Choroid plexus epithelial cell (primary cell): ENCODE measurements at regions not wholly inside any gene's neighbourhood (a gene's known extent, or its start where the extent isn't known, plus 50 kb on each side); places are given as distances from the start of the nearest gene placed in this dataset.

Experiments used
- DNase-seq: peaks from one replicate; pipeline ENCODE4 v3.0.0-alpha.2; 2010; ENCODE audit warnings: low read depth
- H3K4me3 ChIP-seq: 2 replicates; pipeline ENCODE4 v1.5.1; 2011; ENCODE audit warnings: low read depth, mild to moderate bottlenecking, control low read depth, low read length, moderate library complexity
- CTCF ChIP-seq: conservative IDR thresholded peaks from 2 replicates; pipeline ENCODE4 v1.5.1; 2011; ENCODE audit warnings: low read depth, mild to moderate bottlenecking, control low read depth, inconsistent platforms, low read length, moderate library complexity

- no peak overlapping the region for H3K4me3 ChIP-seq
- no peak for TF ChIP-seq CTCF
- DNase-seq, result no peak
Observed at GRCh38 chr1:57633056-57633455, 209.2 kb upstream of the DAB1 start.

DNA sequence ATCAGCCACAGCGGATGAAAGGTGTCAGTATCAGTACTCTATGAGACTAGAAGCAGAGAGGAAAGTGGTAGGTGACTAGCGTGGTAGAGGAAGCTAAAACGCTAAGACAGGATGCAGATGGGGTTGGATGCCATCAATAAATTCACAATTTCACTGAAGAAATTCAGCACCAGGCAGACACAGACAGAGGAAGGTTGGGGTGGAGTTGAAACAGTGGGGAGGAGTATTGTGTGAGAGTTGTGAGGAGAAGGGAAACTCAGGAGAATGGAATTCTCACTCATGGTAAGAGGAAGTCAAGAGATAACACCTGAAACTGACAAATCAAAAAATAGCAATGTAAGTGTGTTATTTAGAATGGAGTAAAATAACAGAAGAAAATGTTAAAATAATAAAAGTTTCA, 208.5 kb upstream of the DAB1 start:
- no peak for TF ChIP-seq CTCF
- DNase-seq, result peak; percentile 54
- no peak overlapping the region for H3K4me3 ChIP-seq

DNA sequence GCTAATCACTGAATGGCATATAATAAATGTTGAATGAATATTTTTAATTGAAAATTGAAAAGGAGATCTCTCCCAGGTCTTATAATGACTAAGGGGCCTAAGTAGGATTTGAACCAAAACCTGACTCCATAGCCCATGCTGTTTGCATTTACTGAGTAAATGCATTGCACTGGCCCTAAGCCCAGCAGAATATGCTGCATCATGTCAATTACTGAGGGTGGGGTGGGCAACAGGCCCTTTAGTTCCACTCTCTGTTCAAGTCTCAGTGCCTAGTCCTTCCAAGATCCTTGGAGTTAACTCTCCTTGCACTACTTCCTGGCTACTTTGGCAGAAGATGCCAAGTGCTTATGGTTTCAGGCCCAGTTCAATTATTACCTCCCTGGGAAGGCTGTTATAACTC, 203.8 kb upstream of the DAB1 start:
- H3K4me3 ChIP-seq, result no peak overlapping the region
- DNase-seq, result no peak
- no peak for TF ChIP-seq CTCF

GRCh38 chr1:57623791-57624538, 200.1 kb upstream of the DAB1 start:
- no peak overlapping the region for H3K4me3 ChIP-seq
- peak; percentile 7 for DNase-seq
- no peak for TF ChIP-seq CTCF

DNA sequence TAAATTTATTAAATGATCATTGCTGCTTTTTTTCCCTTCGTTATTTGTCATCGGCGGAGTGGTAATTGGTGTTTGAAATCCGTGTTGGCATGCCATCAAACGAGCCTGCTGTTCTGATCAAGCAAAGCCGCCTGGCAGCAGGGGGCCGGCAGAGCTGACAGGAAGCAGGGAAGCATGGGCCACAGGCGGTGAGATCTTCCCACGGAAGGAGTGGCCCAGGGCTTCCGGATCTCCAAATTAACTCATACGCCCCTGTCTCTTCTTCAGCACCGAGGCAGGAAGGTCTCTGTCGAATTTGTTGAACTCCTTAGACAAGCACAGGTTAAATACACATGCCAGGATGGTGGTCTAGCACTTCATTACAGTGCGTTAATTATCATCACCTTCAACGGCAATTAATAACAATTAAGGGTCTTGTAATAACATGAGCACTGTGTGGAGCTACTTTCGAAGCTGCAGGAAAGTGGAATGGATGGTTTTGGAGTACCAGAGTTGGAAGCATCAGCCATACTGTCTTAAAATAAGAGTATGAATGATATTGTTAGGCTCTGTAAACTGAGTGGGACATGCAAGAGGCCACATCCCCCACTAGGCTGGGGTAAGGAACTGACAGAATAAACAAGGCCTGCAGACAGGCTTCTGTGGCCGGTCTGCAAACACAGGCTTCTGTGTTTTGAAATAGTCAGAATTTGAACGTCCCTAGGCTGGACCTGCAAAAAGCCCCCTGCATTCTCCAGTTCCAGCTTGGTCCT, 199.4 kb upstream of the DAB1 start:
- no peak for TF ChIP-seq CTCF
- H3K4me3 ChIP-seq, result peak overlapping the region; percentile 9
- DNase-seq, result peak; percentile 64

DNA sequence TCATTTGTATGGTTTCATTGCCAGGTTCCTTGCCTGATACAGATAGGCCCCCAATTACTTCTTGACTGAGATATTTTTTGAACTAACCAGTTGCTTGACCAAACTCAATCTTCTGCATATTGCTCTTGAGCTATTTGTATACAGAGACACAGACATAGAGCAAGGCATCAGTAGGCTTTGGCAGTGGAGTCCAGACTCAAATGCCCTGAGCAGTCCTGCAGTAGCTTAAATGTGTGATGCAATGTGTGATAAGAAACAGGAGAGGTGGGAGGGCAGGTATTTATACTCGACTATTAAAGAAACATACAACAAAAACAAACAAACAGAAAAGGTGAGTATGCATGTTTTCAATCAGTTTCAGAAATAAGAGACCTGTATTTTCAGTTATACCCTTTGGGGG, 197.9 kb upstream of the DAB1 start:
- DNase-seq, result no peak
- no peak overlapping the region for H3K4me3 ChIP-seq
- no peak for TF ChIP-seq CTCF
